Psoas muscle (tissue), 7 donors: ENCODE measurements at regions not wholly inside any gene's neighbourhood (a gene's known extent, or its start where the extent isn't known, plus 50 kb on each side); places are given as distances from the start of the nearest gene placed in this dataset.

ENCODE experiments used
- ATAC-seq, 4 donors: fragments of 200-7000 bp; cut with Tn5 transposase; one replicate each; pipeline ENCODE4 v1.9.1; 2020; ENCODE audit warnings: moderate library complexity in 3 of 4, mild to moderate bottlenecking in 2 of 4
- DNase-seq, 2 donors: peaks; one replicate each; pipeline ENCODE4 v3.0.0-alpha.2; 2020
- H3K27ac ChIP-seq: fragments of 200-600 bp; one replicate; pipeline ENCODE4 v1.8.0; 2022
- H3K27me3 ChIP-seq, 3 donors: fragments of 200-600 bp in 1 of 3; one replicate each; pipeline versions ENCODE4 v1.6.1 to v1.8.0; 2013 to 2022; ENCODE audit warnings: low read length in 2 of 3, mild to moderate bottlenecking in 2 of 3, moderate library complexity in 1 of 3; ENCODE audit not compliant: insufficient read depth in 3 of 3
- H3K36me3 ChIP-seq, 2 donors: fragments of 200-600 bp in 1 of 2; one replicate each; pipeline versions ENCODE4 v1.6.1 to v1.8.0; 2013 to 2022; ENCODE audit warnings: low read depth in 1 of 2, mild to moderate bottlenecking in 1 of 2, moderate library complexity in 1 of 2; ENCODE audit not compliant: insufficient read depth in 1 of 2
- H3K4me1 ChIP-seq: fragments of 200-600 bp; one replicate; pipeline ENCODE4 v1.8.0; 2022
- H3K4me3 ChIP-seq: fragments of 200-600 bp; one replicate; pipeline ENCODE4 v1.8.0; 2022; ENCODE audit warnings: mild to moderate bottlenecking
- H3K9me3 ChIP-seq: fragments of 200-600 bp; one replicate; pipeline ENCODE4 v1.8.0; 2022
- CTCF ChIP-seq: fragments of 200-600 bp; IDR thresholded peaks from one replicate; pipeline ENCODE4 v1.8.0; 2022; ENCODE audit warnings: antibody characterized with exemption
- WGBS, 3 donors: extraction: QIAGEN DNeasy Blood & Tissue Kit; methylation state at CpG; one replicate each; pipeline versions ENCODE4 v1.1.6 to v1.1.7; 2013; 5-methylcytosine and 5-hydroxymethylcytosine counted together
- intact Hi-C, 2 donors: fragments of 100-400 bp; cut with DNase I; formaldehyde crosslinking; loops; one replicate each; pipeline versions ENCODE4 v1.11.0 to v1.14.2; 2022
- donor health status: healthy with polysubstance abuse.
- donor health status: DM: no; HTN: no; CAD: no; lungs with moderate emphysema.
- donor health status: Bipolar disorder and iron deficiency.
- donor health status: healthy.
- donor health status: DM: yes; HTN: yes; CAD: no.
- donor health status: DM: no; HTN: no; CAD: no.
- donor health status: DM: yes; HTN: yes; CAD: no.

DNA sequence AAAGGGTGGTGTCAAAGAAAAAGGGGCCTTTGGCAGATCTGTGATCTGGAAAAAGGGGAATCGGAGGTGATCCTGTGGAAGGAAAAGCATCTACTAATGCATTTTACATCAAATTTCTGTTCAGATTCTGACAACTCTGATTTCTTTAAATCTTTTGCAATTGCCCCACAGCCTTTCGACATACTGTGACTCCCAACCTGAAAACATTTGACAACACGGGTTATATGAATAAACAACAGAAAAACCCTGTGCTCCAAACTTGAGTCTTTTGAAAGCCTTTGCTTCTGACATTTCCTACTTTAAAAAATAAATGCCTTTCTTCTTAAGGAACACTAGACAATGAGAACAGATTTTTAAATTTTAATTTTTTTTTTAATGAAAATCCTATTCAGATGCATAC, 231.9 kb upstream of the HMGA2 start:
- ATAC-seq (no peak), DNase-seq (no peak)
- peaks cover 0 to 5% (median 0%) of the 10 kb centered on the region in 3 donors for H3K27me3 ChIP-seq
- intact Hi-C loops = no loop called here
- no peak for TF ChIP-seq CTCF
- WGBS, 3 donors = 89 to 93% (median 92%) methylated on average over 3 of the region's 3 CpGs
- H3K36me3 ChIP-seq = no peaks in the 10 kb centered on the region
- H3K4me1 ChIP-seq = no peaks in the 10 kb centered on the region
- no peak overlapping the region for H3K4me3 ChIP-seq
- H3K27ac ChIP-seq = no peak overlapping the region
- no peaks in the 10 kb centered on the region for H3K9me3 ChIP-seq

DNA sequence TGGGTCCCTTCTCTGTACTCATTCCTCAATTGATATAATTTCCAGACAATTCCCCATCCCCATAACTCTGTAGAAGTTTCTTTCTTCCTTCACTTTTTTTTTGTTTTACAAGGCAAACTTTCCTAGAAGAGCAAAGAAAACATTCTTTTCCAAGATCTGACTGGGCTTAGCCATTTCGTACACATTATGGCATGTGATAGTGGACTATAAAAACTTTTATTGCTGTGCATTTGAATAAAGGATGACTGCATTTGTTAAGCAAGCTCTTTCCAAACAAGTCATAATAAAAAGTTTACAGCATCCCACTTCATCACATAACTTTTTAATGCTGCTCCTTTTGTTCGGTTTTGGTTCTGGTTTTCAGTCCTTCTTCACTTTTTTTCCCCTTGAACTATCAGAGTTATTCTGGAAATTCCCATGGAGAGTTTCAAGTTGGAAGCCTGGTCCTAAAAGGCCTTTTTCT, 231.0 kb upstream of the HMGA2 start:
- Histone ChIP-seq H3K36me3 (no peaks in the 10 kb centered on the region), H3K4me3 (no peak overlapping the region), H3K9me3 (no peaks in the 10 kb centered on the region), H3K27ac (no peak overlapping the region), H3K4me1 (no peaks in the 10 kb centered on the region), H3K27me3 (peaks cover 0 to 5% (median 0%) of the 10 kb centered on the region in 3 donors)
- no peak for TF ChIP-seq CTCF
- ATAC-seq = no peak
- DNase-seq = no peak
- intact Hi-C loops = no loop called here
- 73 to 75% (median 73%) methylated on average over 2 of the region's 2 CpGs for WGBS, 3 donors

GRCh38 chr12:65594409-65594808, 229.9 kb upstream of the HMGA2 start:
- H3K4me1 ChIP-seq = no peaks in the 10 kb centered on the region
- no peak for TF ChIP-seq CTCF
- no peak for DNase-seq
- 24 to 30% (median 29%) methylated on average over 5 of the region's 5 CpGs for WGBS, 3 donors
- H3K9me3 ChIP-seq = no peaks in the 10 kb centered on the region
- H3K27me3 ChIP-seq = peaks cover 0 to 5% (median 5%) of the 10 kb centered on the region in 3 donors
- no peak for ATAC-seq
- no peak overlapping the region for H3K4me3 ChIP-seq
- H3K36me3 ChIP-seq = no peaks in the 10 kb centered on the region
- no peak overlapping the region for H3K27ac ChIP-seq
- intact Hi-C loops = no loop called here

GRCh38 chr12:65595016-65595560, 229.2 kb upstream of the HMGA2 start:
- no peaks in the 10 kb centered on the region for H3K4me1 ChIP-seq
- H3K36me3 ChIP-seq = no peaks in the 10 kb centered on the region
- no peak overlapping the region for H3K27ac ChIP-seq
- intact Hi-C loops = no loop called here
- DNase-seq (no peak), ATAC-seq (no peak)
- 74 to 76% (median 74%) methylated on average over 8 of the region's 8 CpGs for WGBS, 3 donors
- no peak overlapping the region for H3K4me3 ChIP-seq
- no peaks in the 10 kb centered on the region for H3K9me3 ChIP-seq
- TF ChIP-seq CTCF = no peak
- H3K27me3 ChIP-seq = peaks cover 0 to 8% (median 5%) of the 10 kb centered on the region in 3 donors

DNA sequence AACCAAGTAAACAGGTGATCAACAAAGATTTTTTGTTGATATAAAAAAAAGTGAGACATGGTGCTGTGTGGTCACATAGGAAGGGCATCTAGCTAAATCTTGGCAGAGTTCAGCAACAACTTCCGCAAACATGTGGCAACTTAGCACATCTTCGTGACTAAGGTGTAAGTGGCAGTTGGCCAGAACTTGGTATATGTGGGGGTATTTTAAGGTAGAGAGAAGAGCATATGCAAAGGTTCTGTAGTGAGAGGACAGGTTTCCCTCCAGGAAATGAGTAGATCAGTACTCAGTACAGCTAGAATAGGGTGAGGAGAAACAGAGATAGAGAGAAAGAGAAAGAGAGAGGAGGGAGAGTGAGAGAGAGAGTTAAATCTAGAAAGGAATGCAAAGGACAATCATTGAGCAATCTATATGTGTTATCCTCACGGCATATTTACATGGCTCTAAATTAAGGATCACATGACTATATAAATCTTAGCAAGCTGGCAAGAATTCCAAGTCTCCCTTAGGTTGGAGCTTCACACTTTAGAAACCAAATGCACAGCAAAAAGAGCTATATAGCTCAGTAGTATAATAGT, 227.7 kb upstream of the HMGA2 start:
- no peaks in the 10 kb centered on the region for H3K4me1 ChIP-seq
- H3K27ac ChIP-seq = no peak overlapping the region
- ATAC-seq (no peak), DNase-seq (no peak)
- intact Hi-C loops = no loop called here
- no peaks in the 10 kb centered on the region for H3K9me3 ChIP-seq
- peaks cover 0 to 18% (median 5%) of the 10 kb centered on the region in 3 donors for H3K27me3 ChIP-seq
- no peaks in the 10 kb centered on the region for H3K36me3 ChIP-seq
- no peak overlapping the region for H3K4me3 ChIP-seq
- no peak for TF ChIP-seq CTCF
- 73 to 81% (median 73%) methylated on average over 3 of the region's 3 CpGs for WGBS, 3 donors
